Posterior cingulate gyrus (tissue), 11 donors: ENCODE measurements at regions not wholly inside any gene's neighbourhood (a gene's known extent, or its start where the extent isn't known, plus 50 kb on each side); places are given as distances from the start of the nearest gene placed in this dataset.
"Not testable (repeated sequence)": the region's sequence is repeated elsewhere in the genome, so short reads cannot be mapped to it uniquely, and the experiment has no call there.

ENCODE experiments used
- DNase-seq, 10 donors: peaks; one replicate each; pipeline versions ENCODE4 v3.0.0 to v3.0.0-alpha.2; 2020 to 2021; ENCODE audit warnings: mixed read lengths in 3 of 10
- intact Hi-C: fragments of 100-400 bp; cut with DNase I; formaldehyde crosslinking; loops from one replicate; pipeline ENCODE4 v1.15.1; 2023

GRCh38 chr12:89230376-89231315 lies 121.7 kb downstream of the DUSP6 start:
- DNase-seq: no peak
- intact Hi-C loops: no loop called here

GRCh38 chr12:89228491-89228890 lies 123.8 kb downstream of the DUSP6 start:
- no peak for DNase-seq
- intact Hi-C loops: loop anchor here (10.0 kb wide), 1 partner anchor 64 kb away; no protein-coding TSS in a partner anchor

GRCh38 chr12:89227774-89228173 lies 124.5 kb downstream of the DUSP6 start:
- intact Hi-C loops: loop anchor here (10.0 kb wide), 1 partner anchor 63 kb away; no protein-coding TSS in a partner anchor
- DNase-seq: no peak

GRCh38 chr12:89225808-89226411 lies 126.4 kb downstream of the DUSP6 start:
- intact Hi-C loops: loop anchor here (10.0 kb wide), 1 partner anchor 61 kb away; no protein-coding TSS in a partner anchor
- DNase-seq: no peak

GRCh38 chr12:89225401-89225800 lies 126.9 kb downstream of the DUSP6 start:
- intact Hi-C loops: loop anchor here (10.0 kb wide), 1 partner anchor 61 kb away; no protein-coding TSS in a partner anchor
- DNase-seq: no peak

GRCh38 chr12:89222580-89222979 lies 129.7 kb downstream of the DUSP6 start:
- DNase-seq: not testable (repeated sequence)
- intact Hi-C loops: loop anchor here (10.0 kb wide), 1 partner anchor 58 kb away; no protein-coding TSS in a partner anchor

GRCh38 chr12:89217472-89217871 lies 134.8 kb downstream of the DUSP6 start:
- intact Hi-C loops: no loop called here
- no peak for DNase-seq

- DNase-seq: no peak
- intact Hi-C loops: no loop called here
Measured at GRCh38 chr12:89216211-89216952, 135.9 kb downstream of the DUSP6 start.

GRCh38 chr12:89215196-89215595 lies 137.1 kb downstream of the DUSP6 start:
- intact Hi-C loops: no loop called here
- no peak for DNase-seq

GRCh38 chr12:89213747-89214146 lies 138.6 kb downstream of the DUSP6 start:
- no peak for DNase-seq
- intact Hi-C loops: no loop called here

GRCh38 chr12:89213139-89213538 lies 139.2 kb downstream of the DUSP6 start:
- intact Hi-C loops: no loop called here
- no peak for DNase-seq

- intact Hi-C loops: no loop called here
- DNase-seq: peak in 1 of 10 donors; percentile 18
Measured at GRCh38 chr12:89212339-89212771, 139.9 kb downstream of the DUSP6 start.

- no peak for DNase-seq
- intact Hi-C loops: no loop called here
Measured at GRCh38 chr12:89211456-89211855, 140.8 kb downstream of the DUSP6 start.

- intact Hi-C loops: no loop called here
- no peak for DNase-seq
Measured at GRCh38 chr12:89210277-89210676, 142.0 kb downstream of the DUSP6 start.

GRCh38 chr12:89208661-89209096 lies 143.6 kb downstream of the DUSP6 start:
- no peak for DNase-seq
- intact Hi-C loops: no loop called here

GRCh38 chr12:89206390-89206789 lies 145.9 kb downstream of the DUSP6 start:
- no peak for DNase-seq
- intact Hi-C loops: no loop called here

GRCh38 chr12:89205517-89205916 lies 146.8 kb downstream of the DUSP6 start:
- intact Hi-C loops: no loop called here
- DNase-seq: no peak

GRCh38 chr12:89203144-89203543 lies 149.2 kb downstream of the DUSP6 start:
- intact Hi-C loops: no loop called here
- DNase-seq: no peak

- intact Hi-C loops: no loop called here
- no peak for DNase-seq
Measured at GRCh38 chr12:89200217-89200616, 152.1 kb downstream of the DUSP6 start.

GRCh38 chr12:89195470-89195869 lies 156.8 kb downstream of the DUSP6 start:
- DNase-seq: no peak
- intact Hi-C loops: no loop called here

- DNase-seq: no peak
- intact Hi-C loops: no loop called here
Measured at GRCh38 chr12:89194683-89195082, 157.6 kb downstream of the DUSP6 start.
